NCI-H2107 (cell line): ENCODE measurements at regions not wholly inside any gene's neighbourhood (a gene's known extent, or its start where the extent isn't known, plus 50 kb on each side); places are given as distances from the start of the nearest gene placed in this dataset.

Source experiments
- DNase-seq: peaks from one replicate; lab custom pipeline; 2025; lab: John Stamatoyannopoulos, UW

DNA sequence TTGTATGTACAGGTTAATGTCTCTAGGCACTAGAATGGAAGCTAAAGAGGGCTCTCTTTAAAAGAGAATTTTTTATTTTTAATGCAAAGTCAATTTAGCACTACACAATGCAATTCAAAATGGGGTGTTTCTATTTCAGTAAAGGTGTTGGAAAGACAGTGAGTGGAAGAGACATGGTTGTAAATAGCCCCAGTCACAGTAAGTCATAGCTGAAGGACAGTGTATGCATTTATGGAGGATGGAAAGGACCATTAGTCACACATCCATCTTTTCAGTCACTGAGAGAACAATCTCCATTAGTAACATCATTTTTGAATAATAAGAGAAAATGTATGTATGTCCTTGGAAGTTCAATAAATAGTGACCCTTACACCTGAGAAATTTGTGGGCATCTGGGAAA lies 148.0 kb downstream of the PDHA2 start:
- no peak for DNase-seq

DNA sequence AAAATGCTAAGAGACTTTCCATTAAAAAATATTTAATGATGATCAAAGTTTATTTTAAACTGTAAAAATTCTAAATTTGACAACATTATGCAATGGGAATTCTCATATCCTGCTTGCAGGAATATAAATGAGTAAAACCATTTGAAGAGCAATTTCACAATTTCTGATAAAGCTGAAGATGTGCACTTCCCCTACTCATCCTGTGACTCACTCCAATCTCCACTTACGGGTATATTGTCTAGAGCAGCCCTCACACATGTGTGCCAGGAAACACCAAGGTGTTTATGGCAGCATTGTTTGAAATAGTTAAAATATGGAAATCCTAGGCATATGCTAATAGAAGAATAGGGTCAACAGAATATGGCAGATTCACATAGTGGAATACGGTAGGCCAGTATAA lies 158.4 kb downstream of the PDHA2 start:
- DNase-seq = no peak

DNA sequence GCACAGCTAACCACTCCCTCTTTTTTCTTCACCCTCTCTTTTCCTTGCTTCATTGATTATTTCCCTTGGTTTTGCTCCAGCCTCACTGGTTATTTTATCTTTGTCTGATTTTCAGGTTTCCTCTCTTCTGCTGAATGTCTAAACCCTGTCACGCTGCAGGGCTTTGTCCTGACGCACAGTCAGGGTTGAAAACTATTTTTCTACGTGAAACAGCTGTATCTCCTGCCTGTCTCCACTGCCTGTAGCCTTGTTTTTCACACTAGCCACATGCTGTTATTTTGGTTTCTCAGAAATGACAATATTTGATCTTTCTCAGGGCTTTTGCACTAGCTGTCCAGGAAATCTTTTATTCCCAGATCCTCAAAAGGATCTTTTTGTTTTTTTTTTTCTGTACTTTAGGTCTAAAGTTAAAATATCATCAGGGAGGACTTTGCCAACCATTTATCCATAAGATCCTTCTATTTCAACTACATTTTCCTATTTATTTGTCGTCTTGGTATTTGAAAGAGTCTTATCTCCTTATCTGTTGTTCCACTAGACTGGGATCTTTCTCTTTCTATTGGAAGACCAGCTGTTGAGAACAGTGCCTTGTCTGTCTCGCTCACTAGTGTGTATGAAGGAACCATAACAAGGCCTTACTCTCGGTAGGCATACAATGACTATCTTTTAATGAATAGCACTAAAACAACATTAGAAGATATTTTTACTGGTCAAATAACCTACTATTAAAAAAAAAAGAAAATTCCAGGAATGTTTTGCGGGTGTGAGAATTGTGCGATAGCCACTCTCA lies 164.3 kb downstream of the PDHA2 start:
- DNase-seq = no peak

DNA sequence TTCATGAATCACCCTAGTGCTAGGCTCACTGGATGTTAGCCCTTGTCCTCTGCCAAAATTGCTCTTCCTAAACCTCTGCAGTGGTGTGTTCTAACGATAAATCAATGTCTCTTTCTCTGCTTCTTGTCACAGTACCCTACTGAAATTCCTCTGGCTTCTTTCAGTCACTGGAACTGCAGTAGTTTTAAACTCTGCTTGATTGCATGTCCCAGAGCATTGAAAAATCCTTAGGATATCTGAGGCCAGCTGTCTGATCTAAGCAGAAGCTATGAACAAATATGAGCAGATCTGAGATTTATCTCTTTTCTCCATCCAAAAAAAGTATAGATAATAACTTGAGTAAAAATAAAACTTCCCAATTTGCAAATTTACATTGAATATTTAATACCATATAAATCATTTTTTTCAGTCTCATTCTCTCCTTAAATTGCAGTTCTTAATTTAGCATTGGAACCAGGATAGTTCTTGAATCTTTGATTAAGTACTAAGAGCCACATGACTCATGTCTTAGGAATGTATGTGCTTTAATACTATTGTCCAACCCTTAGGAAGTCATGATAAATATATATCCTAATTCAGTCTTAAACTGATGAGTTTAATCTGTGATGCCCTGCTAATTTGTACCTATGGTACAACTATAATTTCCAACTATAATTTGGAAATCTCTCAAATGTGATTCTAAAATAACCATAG lies 169.7 kb downstream of the PDHA2 start:
- no peak for DNase-seq

DNA sequence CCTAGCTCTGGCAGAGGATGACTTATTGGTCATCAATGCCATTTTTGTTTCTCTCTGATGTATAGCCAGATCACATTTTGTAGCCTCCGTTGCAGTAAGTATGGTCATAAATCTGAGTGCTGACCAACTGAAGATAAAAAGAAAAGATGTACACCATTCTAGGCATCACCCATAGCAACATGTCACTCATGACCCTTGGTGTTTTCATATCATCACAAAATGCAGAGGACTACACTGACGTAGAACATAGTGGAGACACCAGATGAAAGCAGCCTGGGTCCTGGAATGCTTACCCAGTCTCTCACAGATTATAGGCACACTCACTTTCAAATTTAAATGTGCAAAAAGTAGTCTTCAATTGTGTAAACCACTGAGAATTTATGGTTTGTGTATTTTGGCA lies 172.8 kb downstream of the PDHA2 start:
- DNase-seq = no peak

DNA sequence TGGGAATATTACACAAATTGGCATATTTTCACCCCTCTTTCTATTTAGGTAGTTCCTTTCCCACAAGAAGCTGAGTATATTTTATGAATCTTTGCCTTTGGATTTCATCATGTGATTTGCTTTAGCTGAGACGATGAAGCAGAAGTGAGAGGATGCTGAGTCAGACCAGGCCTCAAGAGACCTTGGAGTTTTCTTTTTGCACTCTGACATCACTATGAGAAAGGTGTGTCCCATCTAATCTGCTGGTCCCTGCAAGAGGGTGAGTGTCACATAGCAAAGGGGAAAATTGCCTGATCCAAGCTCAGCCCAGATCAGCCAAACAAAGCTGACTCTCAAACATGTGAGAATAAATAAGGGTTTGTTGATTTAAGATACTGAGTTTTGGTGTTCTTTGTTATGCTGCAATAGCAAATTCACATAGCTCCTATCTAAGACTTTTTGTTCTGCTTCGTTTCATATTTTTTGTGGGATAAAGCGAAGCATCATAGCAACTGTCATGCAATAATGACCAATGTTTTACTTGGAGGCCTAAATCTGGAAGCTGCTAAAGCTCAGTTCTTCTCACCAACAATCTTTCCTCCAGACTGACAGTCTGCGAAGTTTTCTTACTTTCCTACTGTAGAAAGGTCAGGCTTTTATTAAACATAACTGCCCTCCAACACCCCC lies 176.9 kb downstream of the PDHA2 start:
- DNase-seq = no peak

DNA sequence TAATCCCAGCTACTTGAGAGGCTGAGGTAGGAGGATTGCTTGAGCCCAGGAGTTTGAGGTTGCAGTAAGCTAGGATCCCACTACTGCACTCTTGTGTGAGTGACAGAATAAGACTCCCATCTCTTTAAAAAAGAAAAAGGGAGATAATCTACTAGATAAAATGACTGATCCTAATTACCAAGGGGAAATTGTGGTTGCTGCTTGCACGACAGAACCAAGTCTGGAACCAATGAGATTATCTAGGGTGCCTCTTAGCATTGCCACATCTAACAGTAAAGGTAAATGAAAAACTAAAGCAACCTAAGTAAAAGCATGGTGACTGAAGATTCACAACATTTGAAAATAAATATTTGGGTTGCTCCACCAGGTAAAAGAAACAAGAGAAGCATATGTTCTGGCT lies 185.1 kb downstream of the PDHA2 start:
- DNase-seq = no peak

DNA sequence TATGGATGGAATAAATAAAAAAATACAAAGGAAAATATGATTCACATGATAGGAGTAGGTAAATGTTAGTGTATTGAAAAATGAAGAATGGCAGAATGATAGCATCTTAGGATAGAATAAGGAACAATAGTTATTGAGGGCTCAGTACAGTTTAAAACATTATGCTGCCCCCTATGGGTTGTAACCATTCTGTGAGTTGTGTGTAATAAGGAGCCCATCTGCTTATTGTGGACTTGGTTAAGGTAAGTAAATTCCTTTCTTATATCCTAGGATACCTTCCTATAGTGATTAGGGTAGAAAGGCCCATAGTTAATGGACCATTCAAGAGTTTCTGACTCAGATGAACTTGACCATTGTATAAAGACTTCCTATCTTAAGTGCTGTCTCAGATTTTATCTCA lies 195.8 kb downstream of the PDHA2 start:
- no peak for DNase-seq

DNA sequence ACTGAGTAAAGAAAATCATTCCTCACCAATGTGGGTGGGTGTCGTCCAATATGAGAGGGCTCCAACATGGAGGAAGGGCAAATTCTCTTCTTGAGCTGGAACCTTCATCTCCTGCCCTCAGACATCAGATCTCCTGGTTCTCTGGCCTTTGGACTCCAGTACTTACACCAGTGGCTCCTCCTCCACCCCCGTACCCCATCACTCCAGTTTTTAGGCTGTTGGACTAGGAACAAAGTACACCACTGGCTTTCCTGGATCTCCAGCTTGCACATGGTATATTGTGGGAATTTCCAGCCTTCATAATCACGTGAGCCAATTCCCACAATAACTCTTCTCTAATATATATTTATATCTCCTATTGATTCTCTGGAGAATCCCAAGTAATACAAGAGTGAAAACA lies 196.9 kb downstream of the PDHA2 start:
- no peak for DNase-seq

DNA sequence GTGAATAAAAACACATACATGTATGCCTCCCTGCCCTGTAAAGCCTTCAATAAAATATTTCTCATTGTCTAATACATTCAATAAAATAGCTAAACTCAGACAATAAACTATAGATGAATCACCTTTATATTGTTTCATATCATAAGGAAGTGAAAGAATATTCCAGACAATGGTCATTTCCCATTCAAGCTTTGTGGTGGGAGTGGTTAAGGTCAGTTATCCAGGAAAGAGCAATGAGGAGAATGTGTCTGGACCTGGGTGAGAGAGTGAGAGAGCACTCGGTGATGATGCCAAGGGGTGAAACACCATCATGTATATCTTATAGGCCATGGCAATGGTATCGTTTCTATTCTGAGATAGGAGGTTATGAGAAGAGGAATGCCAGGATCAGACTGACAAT lies 197.8 kb downstream of the PDHA2 start:
- DNase-seq = no peak

DNA sequence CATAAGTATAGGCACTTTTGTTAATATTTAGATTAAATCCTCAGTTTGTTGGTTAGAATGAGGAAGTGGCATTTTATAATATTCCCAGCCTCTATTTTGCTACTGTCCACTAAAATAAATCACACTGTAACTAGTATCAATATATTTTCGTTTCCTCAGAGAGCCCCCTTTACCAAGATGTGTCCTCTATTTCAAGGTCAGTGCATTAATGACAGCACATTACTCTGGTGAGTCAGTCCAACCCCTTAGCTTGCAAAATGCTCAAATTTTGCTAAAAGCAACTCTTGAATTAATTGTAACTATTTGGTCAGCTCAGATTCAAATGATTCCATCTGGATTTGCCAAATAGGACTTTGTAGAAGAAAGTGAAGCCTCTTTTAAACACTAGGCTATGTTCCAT lies 199.3 kb downstream of the PDHA2 start:
- no peak for DNase-seq

DNA sequence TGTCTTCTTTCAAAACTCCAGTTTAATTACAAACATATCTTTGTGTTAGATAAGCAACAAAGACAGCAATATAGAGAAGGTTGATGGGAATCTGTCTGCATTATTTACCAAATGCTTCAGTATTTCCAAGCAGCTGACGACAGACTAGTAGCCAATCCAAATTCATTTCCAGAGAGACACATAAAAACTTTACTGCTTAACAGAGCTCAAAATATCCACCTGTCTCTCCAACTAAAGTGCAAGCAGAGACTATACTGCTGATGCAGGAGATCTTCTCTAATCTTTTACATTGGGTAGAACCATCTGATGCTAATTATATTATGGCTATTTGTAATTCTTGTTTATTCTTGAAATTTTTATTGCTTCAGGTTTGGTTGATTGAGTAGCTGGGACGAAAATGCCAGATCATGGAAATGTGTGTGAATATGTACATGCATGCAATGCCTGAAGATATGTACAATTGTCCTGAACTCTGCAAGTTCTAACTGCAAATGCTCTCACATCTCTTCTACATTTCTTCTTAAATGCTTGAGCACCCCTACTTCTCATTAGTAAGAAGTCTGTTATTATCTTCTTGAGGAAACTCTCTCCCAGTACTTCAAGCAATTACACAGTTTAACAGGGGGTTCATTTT lies 200.0 kb downstream of the PDHA2 start:
- DNase-seq = no peak

DNA sequence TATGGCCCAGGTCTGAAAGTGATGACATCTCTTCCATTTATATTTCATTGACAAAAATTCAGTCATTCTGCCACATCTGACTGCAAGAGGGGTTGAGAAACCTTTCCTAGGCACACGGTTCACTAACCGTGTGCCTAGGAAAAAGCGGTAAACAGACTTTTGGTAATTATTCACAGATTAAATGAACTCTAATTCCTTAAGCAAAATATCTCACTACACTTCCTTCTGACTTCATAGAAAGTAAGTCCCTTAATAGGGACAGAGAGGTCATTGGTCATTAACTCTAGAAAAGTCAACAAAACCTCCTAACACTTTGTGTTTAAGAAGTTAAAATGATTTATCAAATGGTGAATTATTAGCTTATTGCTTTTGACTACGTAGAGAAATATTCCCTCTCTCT lies 205.1 kb downstream of the PDHA2 start:
- DNase-seq = no peak

DNA sequence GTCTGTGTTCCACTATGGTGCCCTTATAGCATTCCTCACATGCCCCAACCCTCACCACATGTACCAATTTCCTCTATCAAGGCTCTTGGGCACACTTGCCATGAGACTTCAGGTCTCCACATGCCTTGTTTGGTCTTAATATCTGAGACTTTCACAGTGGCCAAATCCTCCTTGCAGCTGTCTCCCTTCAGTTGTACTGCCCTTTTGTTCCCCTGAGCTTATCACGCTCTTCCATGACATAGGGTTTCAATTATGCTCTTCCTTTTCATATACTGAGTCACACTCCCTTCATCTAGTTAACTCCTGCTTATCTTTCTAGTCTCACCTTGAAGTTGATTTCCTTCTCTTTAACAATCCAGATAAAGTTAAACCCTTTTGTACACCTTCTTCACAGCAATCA lies 212.9 kb downstream of the PDHA2 start:
- DNase-seq = no peak

DNA sequence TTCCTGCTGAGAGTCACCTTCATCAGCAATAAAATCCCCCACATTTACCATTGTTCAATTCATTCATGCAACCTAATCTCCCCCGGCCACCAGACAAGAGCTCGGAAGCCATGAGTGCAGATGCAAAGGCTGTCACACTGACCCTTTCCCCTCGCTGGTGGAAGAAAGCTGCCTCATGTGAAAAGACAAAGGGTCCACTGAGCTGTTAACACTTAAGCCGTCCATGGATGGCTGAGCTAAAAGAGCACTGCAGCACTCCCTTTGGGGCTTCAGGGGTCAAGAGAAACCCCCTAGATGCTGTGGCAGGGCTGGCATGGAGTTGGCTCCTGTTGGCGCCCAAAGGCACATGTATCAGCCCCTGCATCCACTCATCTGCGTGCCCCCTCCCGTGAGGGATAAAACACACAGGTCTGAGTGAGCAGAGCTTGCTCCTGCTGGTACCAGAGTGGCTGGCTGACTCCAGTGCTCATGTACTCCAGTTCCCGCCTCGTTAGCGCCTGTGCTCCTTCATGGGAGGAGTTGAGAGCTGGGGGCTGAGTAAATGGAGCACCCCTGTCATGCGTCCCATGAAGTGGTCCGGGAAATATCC lies 216.5 kb downstream of the PDHA2 start:
- no peak for DNase-seq

DNA sequence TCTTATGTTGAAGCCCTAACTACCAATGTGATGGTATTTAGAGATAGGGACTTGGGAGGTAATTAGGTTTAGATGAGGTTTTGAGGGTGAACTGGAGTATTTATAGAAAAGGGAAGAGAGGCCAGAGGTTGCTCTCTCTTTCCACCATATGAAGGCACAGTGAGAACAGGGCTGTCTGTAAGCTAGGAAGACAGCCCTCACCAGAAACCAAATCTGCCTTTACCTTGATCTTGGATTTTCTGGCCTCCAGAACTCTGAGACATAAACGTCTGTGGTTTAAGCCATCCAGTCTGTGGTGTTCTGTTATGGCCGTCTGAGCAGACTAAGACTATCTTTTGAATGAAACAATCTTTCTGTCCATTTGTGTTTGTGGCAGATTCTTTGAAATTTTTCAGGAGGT lies 223.7 kb downstream of the PDHA2 start:
- DNase-seq = no peak

DNA sequence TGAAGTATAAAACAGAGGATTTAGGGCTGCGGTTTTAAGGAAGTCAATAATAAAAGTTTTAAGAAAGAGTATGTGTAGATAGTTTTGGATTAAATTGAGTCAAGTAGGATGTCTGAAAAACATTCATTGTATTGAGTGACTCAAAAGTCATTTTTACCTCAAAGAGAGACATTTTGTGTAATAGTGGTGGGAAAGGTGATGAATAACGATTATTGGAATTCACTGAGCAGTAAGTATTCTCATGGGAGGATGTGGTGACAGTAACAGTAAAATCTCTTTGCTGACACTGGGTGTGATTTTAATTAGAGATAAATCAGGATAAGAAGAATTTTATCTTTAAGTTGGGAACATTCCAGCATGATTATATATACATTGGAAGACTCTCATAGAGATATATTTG lies 233.6 kb downstream of the PDHA2 start:
- no peak for DNase-seq

DNA sequence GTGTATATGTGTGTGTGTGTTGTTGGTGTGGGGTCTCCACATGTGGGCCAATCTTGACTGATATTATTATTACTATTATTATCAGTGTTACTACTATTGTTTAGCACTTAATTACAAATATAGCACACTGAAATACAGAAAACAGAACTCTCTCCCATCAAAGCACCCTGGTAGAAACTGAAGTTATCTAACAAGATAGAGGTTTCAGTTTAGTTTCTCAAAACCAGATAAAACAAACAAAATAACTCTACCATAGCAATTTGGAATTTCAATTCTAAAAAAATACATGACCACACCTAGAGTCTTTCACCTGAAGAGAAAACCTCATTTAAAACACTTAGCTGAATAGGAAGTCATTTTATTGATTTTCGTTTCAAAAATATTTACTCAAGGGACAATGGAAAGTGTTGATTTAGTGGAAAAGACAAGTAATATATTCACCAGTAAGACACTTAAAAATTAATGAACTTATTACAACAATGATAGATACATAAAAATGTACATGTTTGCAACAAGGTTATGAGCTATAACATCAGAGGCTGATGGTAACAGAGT lies 252.3 kb downstream of the PDHA2 start:
- no peak for DNase-seq

DNA sequence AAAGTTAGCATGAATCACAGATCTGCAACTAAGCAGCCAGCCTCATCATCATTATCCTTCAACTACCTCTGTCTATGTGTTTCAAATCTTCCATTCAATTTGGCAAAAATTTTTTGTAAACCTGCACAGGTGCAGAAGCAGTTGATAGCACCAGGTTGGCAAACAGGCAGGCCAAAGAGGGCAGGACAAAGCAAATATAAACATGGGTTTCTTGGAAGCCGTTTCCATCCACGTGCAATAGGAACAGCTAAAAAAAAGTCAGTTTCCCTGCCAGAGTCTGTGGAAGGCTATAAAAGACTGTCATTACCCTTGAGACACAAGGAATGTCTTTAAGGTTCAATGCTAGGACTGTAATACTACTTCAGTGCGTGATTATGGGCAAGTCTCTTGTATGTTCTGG lies 253.2 kb downstream of the PDHA2 start:
- no peak for DNase-seq

DNA sequence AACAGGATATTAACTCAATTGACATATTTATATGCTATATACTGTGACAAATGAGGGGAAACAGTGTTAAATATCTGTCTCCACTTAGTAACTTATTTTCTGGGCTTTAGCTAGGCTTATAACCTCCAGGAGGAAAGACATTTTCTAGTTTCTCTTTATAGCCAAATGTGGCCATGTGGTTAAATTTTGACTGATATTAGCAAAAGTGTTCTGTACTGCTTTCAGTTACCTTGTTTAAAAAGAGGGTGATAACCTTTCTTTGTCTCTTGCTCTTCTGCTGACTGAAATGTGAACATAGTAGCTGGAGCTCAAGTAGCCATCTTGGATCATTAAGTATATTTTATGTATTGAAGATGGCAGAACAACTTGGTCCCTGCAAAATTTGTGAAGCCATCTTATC lies 253.7 kb downstream of the PDHA2 start:
- no peak for DNase-seq

DNA sequence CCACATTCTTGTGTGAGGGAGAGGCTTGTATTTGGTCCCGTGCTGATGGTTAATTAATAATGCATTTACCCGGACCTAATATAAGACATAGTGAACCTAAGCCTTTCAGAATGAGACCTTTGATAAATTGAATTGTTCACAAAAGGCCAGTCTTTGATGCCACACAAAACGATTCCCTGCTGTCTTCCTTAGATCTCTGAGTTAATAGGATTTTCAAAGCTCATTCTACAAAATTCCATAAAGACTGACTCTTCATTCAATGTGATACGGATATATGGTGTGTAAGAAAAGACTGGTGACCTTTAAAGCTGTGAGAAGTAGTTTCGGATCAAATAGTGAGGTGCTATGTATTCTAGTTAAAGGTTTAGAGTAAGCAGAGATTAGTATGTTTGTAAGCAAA lies 254.3 kb downstream of the PDHA2 start:
- no peak for DNase-seq

DNA sequence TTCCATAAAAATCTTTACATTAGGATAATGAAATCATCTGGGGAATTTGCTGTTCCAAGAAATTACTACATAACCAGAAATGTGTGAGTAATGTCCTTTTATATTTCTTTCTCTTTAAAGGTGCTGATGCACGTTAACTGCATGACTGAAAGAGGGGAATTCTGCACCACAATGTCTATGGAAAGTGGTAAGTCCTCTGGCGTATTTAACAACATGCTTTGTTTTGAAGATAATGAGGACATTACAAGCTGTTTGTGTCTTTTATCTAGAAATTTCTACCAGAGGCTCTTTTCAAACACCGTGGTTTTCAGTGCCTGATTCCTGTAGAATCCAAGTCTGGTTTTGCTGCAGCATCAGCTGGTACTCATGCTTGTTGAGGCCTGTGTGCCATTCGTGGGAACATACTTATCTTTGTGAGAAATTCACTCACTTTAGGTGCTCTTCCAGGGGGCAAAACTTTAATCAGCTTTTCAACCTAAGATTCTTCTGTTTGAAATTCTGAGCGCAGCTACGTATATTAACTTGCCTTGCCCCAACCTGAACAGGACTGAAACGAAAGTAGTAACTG lies 257.2 kb downstream of the PDHA2 start:
- no peak for DNase-seq
